Activated T-cell treated with anti-CD3 and anti-CD28 coated beads, Interleukin-2, amount 50 U/mL, for 72 hours (primary cell): ENCODE measurements at regions not wholly inside any gene's neighbourhood (a gene's known extent, or its start where the extent isn't known, plus 50 kb on each side); places are given as distances from the start of the nearest gene placed in this dataset.

Source experiments
- ATAC-seq, 2 donors: fragments of 150-1000 bp; cut with Tn5 transposase; replicated peaks in 1 of 2; 2 replicates each; pipeline ENCODE4 v1.10.0; 2021; ENCODE audit warnings: moderate library complexity in 2 of 2, mild to moderate bottlenecking in 1 of 2
- DNase-seq, 2 donors: peaks; one replicate each; pipeline ENCODE4 v3.0.0; 2021 to 2022; ENCODE audit warnings: mixed read lengths in 1 of 2
- H3K27ac Mint-ChIP-seq: one replicate; pipeline ENCODE4 v1.8.0; 2022; ENCODE audit warnings: mild to moderate bottlenecking, moderate library complexity, mixed read lengths
- H3K27me3 Mint-ChIP-seq: one replicate; pipeline ENCODE4 v1.8.0; 2022; ENCODE audit warnings: low read depth, mixed read lengths
- H3K36me3 Mint-ChIP-seq, 2 donors: one replicate each; pipeline ENCODE4 v1.8.0; 2022; ENCODE audit warnings: mixed read lengths in 2 of 2, mild to moderate bottlenecking in 1 of 2; ENCODE audit not compliant: insufficient read depth in 2 of 2
- H3K4me1 Mint-ChIP-seq: one replicate; pipeline ENCODE4 v1.8.0; 2022; ENCODE audit warnings: low read depth, mixed read lengths
- H3K4me3 Mint-ChIP-seq, 2 donors: one replicate each; pipeline ENCODE4 v1.8.0; 2022; ENCODE audit warnings: mild to moderate bottlenecking in 2 of 2, mixed read lengths in 2 of 2, moderate library complexity in 2 of 2
- H3K9me3 Mint-ChIP-seq, 2 donors: one replicate each; pipeline ENCODE4 v1.8.0; 2022; ENCODE audit warnings: mixed read lengths in 2 of 2

DNA sequence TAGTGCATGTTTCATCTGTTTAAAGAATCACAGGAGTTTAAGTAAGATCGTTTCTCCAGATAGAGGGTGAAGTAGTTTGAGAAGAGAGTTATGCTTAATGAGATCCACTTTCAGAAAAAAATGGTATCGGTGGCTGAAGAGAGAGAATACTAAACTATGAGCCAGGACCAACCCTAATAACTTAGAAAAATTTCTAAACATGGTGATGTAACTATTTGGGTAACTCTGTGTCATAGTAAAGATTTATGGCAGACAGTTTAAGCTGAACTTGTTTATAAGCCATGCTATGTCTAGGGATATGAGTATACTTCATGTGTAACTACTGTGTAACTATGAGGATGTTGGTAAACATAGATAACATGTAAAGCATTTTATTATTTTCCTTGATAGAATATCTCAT lies 489.5 kb downstream of the KCNJ2 start:
- ATAC-seq (no peak), DNase-seq (no peak)
- no peak overlapping the region for H3K4me3 Mint-ChIP-seq
- H3K27me3 Mint-ChIP-seq, result no peaks in the 10 kb centered on the region
- no peaks in the 10 kb centered on the region for H3K4me1 Mint-ChIP-seq
- H3K9me3 Mint-ChIP-seq, result no peaks in the 10 kb centered on the region
- H3K27ac Mint-ChIP-seq, result no peak overlapping the region
- no peaks in the 10 kb centered on the region for H3K36me3 Mint-ChIP-seq

DNA sequence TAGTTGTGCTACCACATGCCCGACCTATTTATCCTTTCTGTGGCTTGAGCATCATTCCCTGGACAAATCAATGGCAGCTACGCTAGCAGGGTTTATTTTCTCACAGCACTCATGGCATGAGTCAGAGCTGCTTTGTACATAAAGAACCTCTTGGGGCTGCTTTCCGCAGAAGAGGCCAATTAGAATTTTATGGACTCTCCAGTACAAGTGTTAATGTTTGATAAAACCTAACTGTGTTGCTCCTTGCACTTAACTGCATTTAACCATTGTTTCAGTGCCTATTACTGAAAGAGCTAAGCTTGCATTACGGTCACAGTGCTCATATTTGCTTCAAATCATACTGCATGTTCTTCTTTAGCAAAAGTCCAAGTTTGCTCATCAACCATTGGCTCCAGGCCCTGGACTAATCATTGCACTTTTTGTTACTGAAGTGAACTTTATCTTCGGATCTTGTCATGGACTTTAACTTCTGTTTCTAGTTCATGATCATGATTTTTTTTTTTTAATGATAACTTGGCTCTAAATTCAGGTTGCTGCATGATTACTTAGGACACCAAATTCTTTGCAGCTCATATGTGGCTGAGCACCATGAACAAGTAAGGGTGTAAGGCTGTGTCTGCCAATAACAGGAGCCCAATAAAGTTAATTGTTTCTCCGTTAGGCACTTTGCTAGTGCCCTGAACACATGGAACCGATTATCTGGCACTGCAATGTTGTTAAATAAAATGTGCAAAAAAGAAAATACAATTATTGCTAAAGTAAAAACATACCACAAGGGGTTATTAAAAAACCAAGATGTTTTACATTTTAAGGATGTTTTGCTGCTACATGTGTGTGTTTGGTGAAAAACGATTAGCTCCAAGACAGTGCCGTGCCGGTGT lies 492.2 kb downstream of the KCNJ2 start:
- H3K4me3 Mint-ChIP-seq, result no peak overlapping the region
- H3K9me3 Mint-ChIP-seq, result peaks cover 0 to 2% of the 10 kb centered on the region in 2 donors

DNA sequence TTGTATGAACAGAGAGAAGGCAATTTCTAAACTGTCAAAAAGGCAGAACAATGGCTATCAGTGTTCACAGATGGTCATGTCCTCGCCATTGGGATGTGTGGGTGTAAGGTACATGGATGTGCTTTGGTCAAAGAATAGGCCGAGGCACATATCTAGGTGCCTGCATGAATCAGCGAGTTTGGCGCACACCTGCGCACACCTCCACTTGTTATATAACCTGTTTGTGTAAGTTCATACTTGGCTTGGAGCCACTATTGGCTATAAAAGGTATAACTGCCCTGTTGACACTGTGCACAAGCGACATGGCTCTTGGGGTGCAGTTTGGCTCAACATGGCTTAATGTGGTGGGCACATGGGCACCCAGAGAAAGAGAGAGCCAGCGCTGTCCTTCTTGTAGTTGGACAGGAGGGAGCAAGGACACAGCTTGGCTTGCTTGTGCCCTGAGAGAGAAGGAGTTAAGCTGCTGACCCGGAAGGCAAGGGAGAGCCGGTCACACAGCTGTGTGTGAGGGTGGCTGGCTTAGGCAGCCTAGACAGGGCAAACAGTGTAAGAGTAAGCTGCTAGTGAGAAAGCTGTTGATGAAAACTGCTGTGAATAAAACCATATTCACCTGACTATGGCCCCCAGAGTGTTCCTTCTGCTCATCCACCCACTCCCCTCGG lies 499.1 kb downstream of the KCNJ2 start:
- no peaks in the 10 kb centered on the region for H3K36me3 Mint-ChIP-seq
- ATAC-seq, result no peak
- no peaks in the 10 kb centered on the region for H3K4me1 Mint-ChIP-seq
- peaks cover 0 to 4% of the 10 kb centered on the region in 2 donors for H3K9me3 Mint-ChIP-seq
- DNase-seq, result no peak
- H3K27me3 Mint-ChIP-seq, result peaks cover 6% of the 10 kb centered on the region
- H3K27ac Mint-ChIP-seq, result no peak overlapping the region
- no peak overlapping the region for H3K4me3 Mint-ChIP-seq

More for the DNA sequence above, 492.2 kb downstream of the KCNJ2 start:
- Mint-ChIP-seq H3K27ac (no peak overlapping the region), H3K36me3 (no peaks in the 10 kb centered on the region), H3K4me1 (no peaks in the 10 kb centered on the region), H3K27me3 (peaks cover 6% of the 10 kb centered on the region)
- DNase-seq (no peak), ATAC-seq (no peak)

DNA sequence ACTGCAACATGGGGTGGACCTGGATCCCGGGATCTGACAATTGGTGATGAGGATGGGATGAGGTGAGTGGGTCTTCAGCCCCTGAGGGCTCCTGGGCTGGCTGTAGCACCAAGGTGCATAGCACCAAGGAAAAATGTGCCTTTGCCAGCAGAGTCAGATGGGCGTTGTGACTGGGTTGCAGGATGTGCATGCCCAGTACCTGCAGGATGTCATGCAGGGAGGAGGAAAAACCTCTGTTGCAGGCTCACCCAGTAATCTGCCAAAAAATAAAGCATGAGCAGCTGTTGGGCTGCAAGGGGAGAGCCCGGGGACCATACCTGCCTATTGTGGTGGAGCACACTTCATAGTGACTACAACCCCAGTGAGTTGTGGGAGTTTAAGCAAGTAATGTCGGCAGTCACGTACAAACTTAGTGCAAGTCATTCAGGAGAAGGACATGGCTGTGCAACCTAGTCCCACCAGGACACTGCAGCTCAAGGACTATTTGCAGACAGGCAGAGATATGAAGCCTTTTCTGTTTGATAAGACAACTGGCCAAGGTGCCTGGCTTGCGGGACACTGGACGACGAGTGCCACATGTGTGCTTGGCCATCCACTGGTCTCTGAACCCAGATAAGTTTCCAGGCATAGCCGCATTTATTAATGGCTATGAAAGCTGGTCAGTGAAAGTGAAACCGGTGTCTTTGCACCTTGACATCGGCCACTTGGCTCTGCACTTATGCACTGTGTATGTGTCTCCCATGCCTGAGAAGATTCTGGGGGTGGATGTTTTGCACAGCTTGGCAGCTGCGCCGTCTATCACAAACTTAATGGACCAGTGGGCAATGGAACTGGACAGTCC lies 499.8 kb downstream of the KCNJ2 start:
- Mint-ChIP-seq H3K27me3 (peaks cover 6% of the 10 kb centered on the region), H3K4me1 (no peaks in the 10 kb centered on the region), H3K4me3 (no peak overlapping the region), H3K9me3 (peaks cover 0 to 6% of the 10 kb centered on the region in 2 donors), H3K27ac (no peak overlapping the region), H3K36me3 (no peaks in the 10 kb centered on the region)
- ATAC-seq (no peak), DNase-seq (no peak)

DNA sequence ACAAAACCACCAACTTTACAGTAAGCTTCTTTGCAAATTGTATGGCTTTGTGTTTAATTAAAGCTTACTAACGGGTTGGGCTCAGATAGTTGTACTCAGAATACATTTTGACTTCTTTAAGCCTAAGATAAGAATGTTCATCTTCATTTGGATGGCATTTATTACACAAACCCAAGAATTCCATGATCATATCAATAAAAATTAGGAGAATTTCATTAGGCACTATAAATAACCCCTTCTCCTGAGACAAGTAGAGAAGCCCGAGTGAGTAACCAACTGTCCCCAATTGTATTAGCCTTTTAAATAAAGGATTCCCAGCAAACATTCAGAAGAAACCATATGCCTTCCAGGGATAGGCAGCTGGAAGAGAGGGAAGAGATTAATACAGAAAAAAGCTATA lies 504.7 kb downstream of the KCNJ2 start:
- H3K4me3 Mint-ChIP-seq, result no peak overlapping the region
- no peaks in the 10 kb centered on the region for H3K27me3 Mint-ChIP-seq
- H3K4me1 Mint-ChIP-seq, result no peaks in the 10 kb centered on the region
- ATAC-seq, result no peak
- no peak overlapping the region for H3K27ac Mint-ChIP-seq
- no peak for DNase-seq
- no peaks in the 10 kb centered on the region for H3K36me3 Mint-ChIP-seq
- H3K9me3 Mint-ChIP-seq, result peaks cover 0 to 2% of the 10 kb centered on the region in 2 donors

DNA sequence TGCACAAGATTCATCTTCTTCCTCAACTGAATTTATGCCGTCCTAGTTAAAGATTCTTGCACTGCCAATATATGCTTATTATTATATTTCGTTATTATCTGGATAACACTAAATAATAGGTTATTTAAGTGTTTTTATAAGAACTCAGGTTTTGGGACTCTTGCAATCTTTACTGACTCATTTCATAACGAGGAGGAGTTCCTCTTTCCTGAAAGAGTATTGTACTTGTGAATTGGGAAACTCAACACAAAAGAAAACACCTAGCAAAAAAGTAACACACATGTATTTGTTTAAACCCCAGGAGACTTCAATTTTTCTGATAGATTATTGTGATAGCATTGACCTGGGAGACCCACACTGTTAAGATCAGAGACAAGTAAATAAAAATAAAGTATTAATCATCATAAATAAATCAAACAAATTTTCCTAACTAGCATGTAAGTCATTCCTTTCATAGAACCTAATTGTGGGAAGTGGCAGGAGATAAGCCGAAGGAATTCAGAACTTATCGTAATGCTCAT lies 505.8 kb downstream of the KCNJ2 start:
- Mint-ChIP-seq H3K4me1 (no peaks in the 10 kb centered on the region), H3K9me3 (peaks cover 0 to 2% of the 10 kb centered on the region in 2 donors), H3K4me3 (no peak overlapping the region), H3K36me3 (no peaks in the 10 kb centered on the region), H3K27me3 (no peaks in the 10 kb centered on the region), H3K27ac (no peak overlapping the region)
- ATAC-seq, result no peak
- no peak for DNase-seq

DNA sequence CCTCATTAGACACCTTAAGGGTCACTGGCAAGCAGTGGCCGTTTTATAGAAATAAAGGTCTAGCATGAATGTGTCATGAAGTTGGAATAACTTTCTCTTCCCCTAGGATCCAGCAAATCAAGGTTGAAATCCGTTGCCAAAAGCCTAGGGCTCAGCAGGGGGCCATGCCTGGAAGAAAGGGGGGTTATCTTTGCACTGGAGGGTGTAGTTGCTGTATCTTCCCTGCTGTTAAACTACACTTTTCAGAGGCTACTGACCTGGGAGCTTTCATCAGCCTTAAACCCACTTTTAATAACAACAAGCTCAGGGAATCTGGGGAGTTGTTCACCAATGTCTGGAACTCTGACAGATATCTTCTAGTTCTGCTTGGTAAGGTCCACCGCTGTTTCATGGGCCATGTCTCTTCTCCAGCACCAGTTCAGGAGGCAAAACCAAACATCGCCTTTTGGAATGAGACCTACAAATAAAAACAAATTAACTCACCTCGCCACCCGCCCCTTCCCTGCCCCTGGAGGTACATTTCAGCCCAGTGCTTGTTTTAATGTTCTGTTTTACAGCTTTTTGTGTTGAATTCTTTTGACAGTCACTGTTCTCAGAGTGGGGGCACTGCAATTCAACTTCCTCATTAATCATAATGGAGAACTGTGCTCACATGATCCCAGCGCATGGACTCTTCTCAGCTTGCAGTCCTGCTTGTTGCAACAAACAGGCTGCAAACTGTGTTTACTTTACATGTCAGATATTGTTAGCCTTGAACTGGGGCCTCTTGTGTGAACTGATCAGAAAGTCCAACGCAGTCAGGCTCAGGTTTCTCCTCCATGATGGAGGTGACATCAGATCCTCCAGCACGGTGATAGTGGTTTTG lies 508.7 kb downstream of the KCNJ2 start:
- H3K4me3 Mint-ChIP-seq, result no peak overlapping the region
- no peaks in the 10 kb centered on the region for H3K36me3 Mint-ChIP-seq
- no peak overlapping the region for H3K27ac Mint-ChIP-seq
- H3K4me1 Mint-ChIP-seq, result no peaks in the 10 kb centered on the region
- H3K27me3 Mint-ChIP-seq, result no peaks in the 10 kb centered on the region
- peaks cover 0 to 2% of the 10 kb centered on the region in 2 donors for H3K9me3 Mint-ChIP-seq
- ATAC-seq (no peak), DNase-seq (no peak)

DNA sequence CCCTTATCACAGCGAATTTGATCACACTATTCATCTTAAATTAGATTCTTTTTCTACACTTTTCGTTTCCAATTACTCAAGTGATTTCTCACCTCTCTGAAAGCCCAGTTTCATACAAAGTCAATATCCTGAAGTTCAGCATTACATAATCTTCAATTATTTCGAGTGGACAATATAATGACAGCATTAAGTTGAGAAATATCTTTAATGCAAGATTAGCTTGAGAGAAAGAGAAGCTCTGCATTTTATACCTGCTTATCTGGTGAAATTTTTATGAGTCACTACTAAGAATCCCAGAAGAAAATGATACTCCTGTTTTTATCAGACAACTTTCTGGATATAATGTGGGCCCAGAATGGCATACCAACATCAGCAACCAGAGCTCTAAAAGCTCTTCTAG lies 509.6 kb downstream of the KCNJ2 start:
- ATAC-seq (no peak), DNase-seq (no peak)
- H3K9me3 Mint-ChIP-seq, result no peaks in the 10 kb centered on the region
- H3K27ac Mint-ChIP-seq, result no peak overlapping the region
- no peak overlapping the region for H3K4me3 Mint-ChIP-seq
- no peaks in the 10 kb centered on the region for H3K27me3 Mint-ChIP-seq
- H3K4me1 Mint-ChIP-seq, result no peaks in the 10 kb centered on the region
- H3K36me3 Mint-ChIP-seq, result no peaks in the 10 kb centered on the region

DNA sequence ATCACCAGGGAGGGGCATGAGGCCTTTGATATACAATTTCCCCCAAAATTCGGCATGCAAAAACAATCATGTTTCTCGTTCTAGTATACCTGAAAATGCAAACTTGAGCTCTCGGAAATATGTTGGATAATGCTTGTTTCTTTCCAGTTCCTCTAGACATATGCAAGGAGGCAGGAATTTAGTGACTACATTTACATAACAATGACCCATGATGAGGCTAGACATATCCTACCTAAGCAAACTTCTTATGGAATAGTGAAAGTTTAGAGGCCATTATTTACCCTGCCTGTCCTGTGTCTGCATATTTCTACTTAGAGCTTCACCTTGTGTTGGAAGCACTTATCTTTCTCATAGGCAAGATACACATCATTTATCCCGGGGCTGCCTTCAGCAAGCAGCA lies 514.6 kb downstream of the KCNJ2 start:
- DNase-seq, result no peak
- Mint-ChIP-seq H3K27ac (no peak overlapping the region), H3K27me3 (no peaks in the 10 kb centered on the region), H3K9me3 (peaks cover 0 to 3% of the 10 kb centered on the region in 2 donors), H3K4me1 (no peaks in the 10 kb centered on the region), H3K36me3 (no peaks in the 10 kb centered on the region), H3K4me3 (no peak overlapping the region)
- no peak for ATAC-seq

DNA sequence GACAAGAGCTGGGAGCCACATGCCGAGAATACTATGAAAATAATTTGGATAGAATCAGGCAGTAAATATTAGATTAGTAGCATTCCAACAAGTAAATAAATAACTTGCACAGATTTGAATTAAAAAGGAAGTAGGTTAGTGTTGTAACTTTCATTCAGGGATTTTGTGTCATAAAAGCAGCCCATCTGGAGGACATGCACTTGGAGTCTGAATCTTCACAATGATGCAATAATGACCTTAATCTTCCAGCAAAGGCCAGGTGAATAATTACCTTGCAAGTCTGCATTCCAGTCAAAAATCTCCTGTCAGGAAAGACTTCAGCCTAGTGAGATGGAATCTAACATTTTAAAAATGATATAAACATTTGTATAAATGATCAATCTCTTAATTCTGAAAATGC lies 518.1 kb downstream of the KCNJ2 start:
- Mint-ChIP-seq H3K4me3 (no peak overlapping the region), H3K36me3 (no peaks in the 10 kb centered on the region), H3K27me3 (no peaks in the 10 kb centered on the region), H3K27ac (no peak overlapping the region), H3K4me1 (peaks cover 4% of the 10 kb centered on the region), H3K9me3 (peaks cover 2 to 5% of the 10 kb centered on the region in 2 donors)
- DNase-seq (no peak), ATAC-seq (no peak)

DNA sequence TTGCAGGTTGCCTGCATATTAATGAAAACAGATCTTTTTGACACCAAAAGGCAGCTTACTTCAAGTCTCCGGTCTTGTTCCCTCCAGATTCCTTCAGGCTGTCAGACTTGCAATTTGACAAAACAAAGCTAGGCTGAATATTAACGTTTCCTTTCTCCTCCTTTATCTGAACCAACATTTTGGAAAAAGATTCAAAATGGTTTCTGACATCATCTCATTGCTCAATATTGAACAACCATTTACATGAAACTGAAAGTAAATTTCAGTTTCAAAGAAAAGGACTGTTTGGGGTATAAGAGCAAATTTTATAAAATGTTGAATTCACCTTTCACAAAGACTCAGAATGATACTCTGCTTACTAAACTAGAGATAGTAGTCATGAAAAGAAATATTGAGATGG lies 521.8 kb downstream of the KCNJ2 start:
- H3K27ac Mint-ChIP-seq, result no peak overlapping the region
- H3K4me3 Mint-ChIP-seq, result peak overlapping the region in 1 of 2 donors; percentile 2
- H3K4me1 Mint-ChIP-seq, result peaks cover 4% of the 10 kb centered on the region
- H3K36me3 Mint-ChIP-seq, result no peaks in the 10 kb centered on the region
- DNase-seq (no peak), ATAC-seq (no peak)
- no peaks in the 10 kb centered on the region for H3K27me3 Mint-ChIP-seq
- peaks cover 2 to 3% of the 10 kb centered on the region in 2 donors for H3K9me3 Mint-ChIP-seq

DNA sequence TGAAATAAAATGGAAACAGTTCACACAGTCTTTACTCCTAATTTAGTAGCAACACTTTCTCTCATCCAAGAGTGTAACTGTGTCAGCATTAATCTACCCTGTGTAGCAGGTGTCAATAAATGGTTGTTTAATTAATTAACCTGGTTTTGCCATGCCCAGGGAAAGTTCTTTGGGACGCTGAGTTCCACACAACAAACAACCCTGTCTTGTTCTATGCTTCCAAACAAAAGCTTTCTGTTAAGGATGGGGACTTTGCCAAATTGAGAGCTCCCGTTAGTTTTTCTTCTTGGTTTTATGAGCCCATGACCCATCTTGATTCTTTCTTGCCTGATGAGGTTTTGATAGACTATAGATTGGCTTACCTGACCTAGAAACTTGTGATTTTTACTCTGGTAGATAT lies 530.1 kb downstream of the KCNJ2 start:
- no peak for DNase-seq
- no peaks in the 10 kb centered on the region for H3K4me1 Mint-ChIP-seq
- no peak for ATAC-seq
- H3K27me3 Mint-ChIP-seq, result no peaks in the 10 kb centered on the region
- H3K9me3 Mint-ChIP-seq, result no peaks in the 10 kb centered on the region
- no peaks in the 10 kb centered on the region for H3K36me3 Mint-ChIP-seq
- H3K4me3 Mint-ChIP-seq, result no peak overlapping the region
- no peak overlapping the region for H3K27ac Mint-ChIP-seq
